Erythroblast (primary cell): ENCODE measurements at regions not wholly inside any gene's neighbourhood (a gene's known extent, or its start where the extent isn't known, plus 50 kb on each side); places are given as distances from the start of the nearest gene placed in this dataset.

Experiments used
- GATA1 ChIP-seq: IDR thresholded peaks from 2 replicates; pipeline ENCODE4 v1.6.1; 2011; ENCODE audit warnings: low read depth, mild to moderate bottlenecking, control low read depth, low read length, moderate library complexity
- POLR2A ChIP-seq: IDR thresholded peaks from 2 replicates; pipeline ENCODE4 v1.6.1; 2011; ENCODE audit warnings: mild to moderate bottlenecking, low read length

DNA sequence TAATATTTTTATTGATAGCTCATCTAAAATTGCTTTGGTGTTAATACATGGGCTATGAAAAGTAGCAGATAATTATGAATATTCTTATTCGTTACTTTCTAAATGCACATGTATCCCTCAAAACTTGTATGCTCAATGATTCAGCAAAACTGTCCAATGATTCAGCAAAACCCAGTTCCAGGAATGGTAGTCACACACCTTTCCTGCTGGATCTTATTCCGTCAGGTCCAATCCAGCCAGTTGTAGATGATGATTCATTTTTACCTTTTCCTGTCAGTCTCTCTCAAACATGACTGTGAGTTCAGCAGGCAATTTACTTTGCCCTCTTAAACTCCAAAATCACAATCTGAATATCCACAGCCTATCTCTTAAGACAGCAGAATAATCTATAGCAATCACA lies 1082.6 kb downstream of the EFNB2 start:
- no peak for TF ChIP-seq POLR2A
- no peak for TF ChIP-seq GATA1
